ENCODE measurements at regions not wholly inside any gene's neighbourhood (a gene's known extent, or its start where the extent isn't known, plus 50 kb on each side); places are given as distances from the start of the nearest gene placed in this dataset.

DNA sequence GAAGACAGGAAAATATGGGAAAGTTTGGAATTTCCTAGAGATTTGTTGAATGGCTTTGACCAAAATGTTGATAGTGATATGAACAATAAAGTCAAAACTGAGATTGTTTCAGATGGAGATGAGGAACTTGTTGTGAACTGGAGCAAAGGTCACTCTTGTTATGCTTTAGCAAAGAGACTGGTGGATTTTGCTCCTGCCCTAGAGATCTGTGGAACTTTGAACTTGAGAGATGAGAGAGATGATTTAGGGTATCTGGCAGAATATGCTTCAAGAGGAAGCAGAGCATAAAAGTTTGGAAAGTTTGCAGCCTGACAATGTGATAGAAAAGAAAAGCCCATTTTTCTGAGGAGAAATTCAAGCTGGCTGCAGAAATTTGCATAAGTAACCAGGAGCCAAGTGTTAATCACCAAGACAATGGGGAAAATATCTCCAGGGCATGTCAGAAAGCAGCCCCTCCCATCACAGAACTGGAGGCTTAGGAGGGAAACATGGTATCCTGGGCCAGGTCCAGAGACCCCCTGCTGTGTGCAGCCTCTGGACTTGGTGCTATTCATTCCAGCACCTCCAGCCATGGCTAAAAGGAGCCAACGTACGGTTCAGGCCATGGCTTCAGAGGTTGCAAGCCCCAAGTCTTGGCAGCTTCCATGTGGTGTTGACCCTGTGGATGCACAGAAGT lies 114.3 kb upstream of the STARD4 start:
- TF ChIP-seq POLR2AphosphoS5 (IDR thresholded peaks at IDR 0.05; ENCODE audit: low read depth, low read length) (no peak), EEA1 (CRISPR knock-in tag; IDR thresholded peaks at IDR 0.05; ENCODE audit: borderline replicate concordance) (no peak), MYC (CRISPR knock-in tag; IDR thresholded peaks at IDR 0.05; ENCODE audit: borderline replicate concordance) (no peak), PHF20 (CRISPR knock-in tag; IDR thresholded peaks at IDR 0.05) (no peak)
- TF ChIP-seq, protein P1, sequence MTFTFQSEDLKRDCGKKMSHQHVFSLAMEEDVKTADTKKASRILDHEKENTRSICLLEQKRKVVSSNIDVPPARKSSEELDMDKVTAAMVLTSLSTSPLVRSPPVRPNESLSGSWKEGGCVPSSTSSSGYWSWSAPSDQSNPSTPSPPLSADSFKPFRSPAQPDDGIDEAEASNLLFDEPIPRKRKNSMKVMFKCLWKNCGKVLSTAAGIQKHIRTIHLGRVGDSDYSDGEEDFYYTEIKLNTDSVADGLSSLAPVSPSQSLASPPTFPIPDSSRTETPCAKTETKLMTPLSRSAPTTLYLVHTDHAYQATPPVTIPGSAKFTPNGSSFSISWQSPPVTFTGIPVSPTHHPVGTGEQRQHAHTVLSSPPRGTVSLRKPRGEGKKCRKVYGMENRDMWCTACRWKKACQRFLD (CRISPR knock-in tag; IDR thresholded peaks at IDR 0.05; ENCODE audit: borderline replicate concordance) = no peak
